H9 (cell line): ENCODE measurements at regions not wholly inside any gene's neighbourhood (a gene's known extent, or its start where the extent isn't known, plus 50 kb on each side); places are given as distances from the start of the nearest gene placed in this dataset.

Experiments used
- DNase-seq: peaks from one replicate; pipeline ENCODE4 v3.0.0-alpha.2; 2017
- H2AFZ ChIP-seq: one replicate; pipeline ENCODE4 v1.6.1; 2013; ENCODE audit warnings: mild to moderate bottlenecking, low read length, control low read depth, moderate library complexity
- H2AK5ac ChIP-seq: 2 replicates; pipeline ENCODE4 v1.6.1; 2013; ENCODE audit warnings: low read length, control low read depth, mixed read lengths; ENCODE audit not compliant: insufficient read length
- H2BK120ac ChIP-seq: one replicate; pipeline ENCODE4 v1.6.1; 2013; ENCODE audit warnings: low read depth, mild to moderate bottlenecking, low read length, control low read depth, inconsistent platforms; ENCODE audit not compliant: poor library complexity, severe bottlenecking
- H2BK12ac ChIP-seq: 2 replicates; pipeline ENCODE4 v1.6.1; 2013; ENCODE audit warnings: low read length, control low read depth, mixed read lengths, low read depth; ENCODE audit not compliant: insufficient read length
- H2BK15ac ChIP-seq: 2 replicates; pipeline ENCODE4 v1.6.1; 2013; ENCODE audit warnings: low read depth, low read length, control low read depth
- H2BK20ac ChIP-seq: one replicate; pipeline ENCODE4 v1.6.1; 2013; ENCODE audit warnings: low read depth, mild to moderate bottlenecking, low read length, control low read depth, inconsistent platforms; ENCODE audit not compliant: poor library complexity, severe bottlenecking
- H2BK5ac ChIP-seq: 2 replicates; pipeline ENCODE4 v1.6.1; 2013; ENCODE audit warnings: low read length, control low read depth, mixed read lengths; ENCODE audit not compliant: insufficient read length
- H3K14ac ChIP-seq: 2 replicates; pipeline ENCODE4 v1.6.1; 2013; ENCODE audit warnings: low read length, control low read depth; ENCODE audit not compliant: insufficient read depth
- H3K18ac ChIP-seq: 2 replicates; pipeline ENCODE4 v1.6.1; 2013; ENCODE audit warnings: low read depth, mild to moderate bottlenecking, mixed read lengths, low read length, control low read depth; ENCODE audit not compliant: insufficient read length
- H3K23ac ChIP-seq: 2 replicates; pipeline ENCODE4 v1.6.1; 2013; ENCODE audit warnings: low read length, control low read depth, mixed read lengths, low read depth; ENCODE audit not compliant: insufficient read length
- H3K23me2 ChIP-seq: 2 replicates; pipeline ENCODE4 v1.6.1; 2013; ENCODE audit warnings: low read depth, mild to moderate bottlenecking, mixed read lengths, low read length, control low read depth; ENCODE audit not compliant: insufficient read length, poor library complexity, severe bottlenecking
- H3K27ac ChIP-seq: 2 replicates; pipeline ENCODE4 v1.5.1; 2013; ENCODE audit warnings: low read length, control low read depth, mixed read lengths, low read depth; ENCODE audit not compliant: insufficient read length
- H3K27me3 ChIP-seq: 2 replicates; pipeline ENCODE4 v1.6.1; 2013; ENCODE audit warnings: low read length, control low read depth, inconsistent platforms; ENCODE audit not compliant: insufficient read depth
- H3K4ac ChIP-seq: 2 replicates; pipeline ENCODE4 v1.6.1; 2013; ENCODE audit warnings: low read depth, mild to moderate bottlenecking, control low read depth, inconsistent platforms, low read length, moderate library complexity
- H3K4me1 ChIP-seq: 2 replicates; pipeline ENCODE4 v1.6.1; 2013; ENCODE audit warnings: low read length, control low read depth, inconsistent platforms; ENCODE audit not compliant: insufficient read depth
- H3K4me2 ChIP-seq: 2 replicates; pipeline ENCODE4 v1.6.1; 2013; ENCODE audit warnings: low read length, control low read depth, mixed read lengths; ENCODE audit not compliant: insufficient read length, insufficient read depth
- H3K56ac ChIP-seq: 2 replicates; pipeline ENCODE4 v1.6.1; 2013; ENCODE audit warnings: low read depth, mild to moderate bottlenecking, mixed read lengths, low read length, control low read depth; ENCODE audit not compliant: insufficient read length
- H3K79me1 ChIP-seq: 2 replicates; pipeline ENCODE4 v1.6.1; 2013; ENCODE audit warnings: low read depth, mild to moderate bottlenecking, moderate library complexity, low read length, control low read depth, inconsistent platforms; ENCODE audit not compliant: insufficient read depth, poor library complexity, severe bottlenecking
- H3K79me2 ChIP-seq: 2 replicates; pipeline ENCODE4 v1.6.1; 2013; ENCODE audit warnings: low read length, control low read depth, inconsistent platforms; ENCODE audit not compliant: insufficient read depth
- H3K9ac ChIP-seq: 2 replicates; pipeline ENCODE4 v1.6.1; 2013; ENCODE audit warnings: low read length, control low read depth, mixed read lengths; ENCODE audit not compliant: insufficient read length; ENCODE audit errors: extremely low read depth
- H3K9me3 ChIP-seq: one replicate; pipeline ENCODE4 v1.6.1; 2013; ENCODE audit warnings: low read depth, low read length, inconsistent platforms; ENCODE audit not compliant: control insufficient read depth
- H3T11ph ChIP-seq: one replicate; pipeline ENCODE4 v1.6.1; 2013; ENCODE audit warnings: mild to moderate bottlenecking, low read length, control low read depth, inconsistent platforms
- H4K20me1 ChIP-seq: one replicate; pipeline ENCODE4 v1.6.1; 2013; ENCODE audit not compliant: control insufficient read depth, insufficient read length, insufficient read depth
- H4K5ac ChIP-seq: 2 replicates; pipeline ENCODE4 v1.6.1; 2013; ENCODE audit warnings: low read depth, mild to moderate bottlenecking, mixed read lengths, low read length, control low read depth; ENCODE audit not compliant: insufficient read length
- H4K8ac ChIP-seq: replicated peaks from 2 replicates; pipeline ENCODE4 v1.6.1; 2013; ENCODE audit warnings: low read length, control low read depth, mixed read lengths, low read depth; ENCODE audit not compliant: insufficient read length
- H4K91ac ChIP-seq: 2 replicates; pipeline ENCODE4 v1.6.1; 2013; ENCODE audit warnings: low read depth, mild to moderate bottlenecking, moderate library complexity, mixed read lengths, low read length, control low read depth; ENCODE audit not compliant: insufficient read length
- H3K27ac Mint-ChIP-seq, 3 experiments: 2 replicates in 2 of 3; 3 replicates in 1 of 3; pipeline ENCODE4 v1.8.0; 2020 to 2021; ENCODE audit warnings: mixed read lengths in 3 of 3, mild to moderate bottlenecking in 1 of 3, moderate library complexity in 1 of 3
- H3K27me3 Mint-ChIP-seq: 2 replicates; pipeline ENCODE4 v1.8.0; 2021; ENCODE audit warnings: low read depth, mild to moderate bottlenecking, moderate library complexity, mixed read lengths
- H3K36me3 Mint-ChIP-seq, 3 experiments: 2 replicates in 2 of 3; 3 replicates in 1 of 3; pipeline ENCODE4 v1.8.0; 2020 to 2021; ENCODE audit warnings: low read depth in 3 of 3, mixed read lengths in 3 of 3; ENCODE audit not compliant: insufficient read depth in 1 of 3
- H3K4me1 Mint-ChIP-seq, 2 experiments: 2 replicates each; pipeline ENCODE4 v1.8.0; 2020; ENCODE audit warnings: mixed read lengths in 2 of 2
- H3K4me3 Mint-ChIP-seq, 2 experiments: 2 replicates in 1 of 2; 3 replicates in 1 of 2; pipeline ENCODE4 v1.8.0; 2020 to 2021; ENCODE audit warnings: mild to moderate bottlenecking in 2 of 2, mixed read lengths in 2 of 2, moderate library complexity in 1 of 2
- H3K9me3 Mint-ChIP-seq, 2 experiments: 2 replicates in 1 of 2; 3 replicates in 1 of 2; pipeline ENCODE4 v1.8.0; 2020; ENCODE audit warnings: mild to moderate bottlenecking in 2 of 2, mixed read lengths in 2 of 2, moderate library complexity in 1 of 2
- WGBS: extraction: QIAGEN DNeasy Blood & Tissue Kit; methylation state at CpG from one replicate; pipeline ENCODE4 v1.1.7; 2013; ENCODE audit warnings: missing lambda C conversion rate, low lambda C conversion rate, mixed read lengths; ENCODE audit not compliant: insufficient read length; ENCODE audit errors: extremely low coverage; 5-methylcytosine and 5-hydroxymethylcytosine counted together
- TF ChIP-seq, protein P1 (sequence below): fragments of 200-600 bp; sonication (generic); conservative IDR thresholded peaks from 3 replicates; pipeline ENCODE4 v1.8.0; 2021; ENCODE audit warnings: antibody characterized with exemption, mild to moderate bottlenecking

- Histone ChIP-seq H2BK20ac (no peak overlapping the region), H2AK5ac (no peak overlapping the region), H3K4ac (no peak overlapping the region), H3K9ac (no peak overlapping the region), H3K27me3 (no peaks in the 10 kb centered on the region), H3K9me3 (no peaks in the 10 kb centered on the region), H2AFZ (no peak overlapping the region), H2BK12ac (no peak overlapping the region), H3K23ac (no peak overlapping the region), H3T11ph (no peak overlapping the region), H3K56ac (no peak overlapping the region), H2BK15ac (no peak overlapping the region), H3K27ac (no peak overlapping the region), H3K79me1 (no peaks in the 10 kb centered on the region), H3K23me2 (peaks cover 2% of the 10 kb centered on the region), H4K8ac (no peak overlapping the region), H4K5ac (no peak overlapping the region), H3K4me1 (no peaks in the 10 kb centered on the region), H4K91ac (no peak overlapping the region), H2BK5ac (no peak overlapping the region), H3K4me2 (no peak overlapping the region), H2BK120ac (no peak overlapping the region), H3K14ac (no peak overlapping the region), H3K18ac (no peak overlapping the region), H3K79me2 (no peaks in the 10 kb centered on the region), H4K20me1 (no peaks in the 10 kb centered on the region)
- peaks cover 3% of the 10 kb centered on the region; the same call in 1 of the 2 replicates for H3K27me3 Mint-ChIP-seq
- WGBS, result no CpG with 5 or more reads among the region's 9 CpGs
- DNase-seq, result no peak
- H3K27ac Mint-ChIP-seq, result no peak overlapping the region; a peak in 1 of 7 replicates
- peaks cover 0 to 4% (median 3%) of the 10 kb centered on the region in 3 experiments; a peak in 3 of 7 replicates for H3K36me3 Mint-ChIP-seq
- TF ChIP-seq, protein P1, sequence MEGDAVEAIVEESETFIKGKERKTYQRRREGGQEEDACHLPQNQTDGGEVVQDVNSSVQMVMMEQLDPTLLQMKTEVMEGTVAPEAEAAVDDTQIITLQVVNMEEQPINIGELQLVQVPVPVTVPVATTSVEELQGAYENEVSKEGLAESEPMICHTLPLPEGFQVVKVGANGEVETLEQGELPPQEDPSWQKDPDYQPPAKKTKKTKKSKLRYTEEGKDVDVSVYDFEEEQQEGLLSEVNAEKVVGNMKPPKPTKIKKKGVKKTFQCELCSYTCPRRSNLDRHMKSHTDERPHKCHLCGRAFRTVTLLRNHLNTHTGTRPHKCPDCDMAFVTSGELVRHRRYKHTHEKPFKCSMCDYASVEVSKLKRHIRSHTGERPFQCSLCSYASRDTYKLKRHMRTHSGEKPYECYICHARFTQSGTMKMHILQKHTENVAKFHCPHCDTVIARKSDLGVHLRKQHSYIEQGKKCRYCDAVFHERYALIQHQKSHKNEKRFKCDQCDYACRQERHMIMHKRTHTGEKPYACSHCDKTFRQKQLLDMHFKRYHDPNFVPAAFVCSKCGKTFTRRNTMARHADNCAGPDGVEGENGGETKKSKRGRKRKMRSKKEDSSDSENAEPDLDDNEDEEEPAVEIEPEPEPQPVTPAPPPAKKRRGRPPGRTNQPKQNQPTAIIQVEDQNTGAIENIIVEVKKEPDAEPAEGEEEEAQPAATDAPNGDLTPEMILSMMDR, result no peak
- H3K4me1 Mint-ChIP-seq, result peaks cover 6 to 8% of the 10 kb centered on the region in 2 experiments
- peaks cover 0 to 6% of the 10 kb centered on the region in 2 experiments; a peak in 3 of 5 replicates for H3K9me3 Mint-ChIP-seq
- H3K4me3 Mint-ChIP-seq, result no peak overlapping the region
Observed at GRCh38 chr9:90457386-90458190, 185.0 kb downstream of the DIRAS2 start.
